GM19238 (cell line): ENCODE measurements at regions not wholly inside any gene's neighbourhood (a gene's known extent, or its start where the extent isn't known, plus 50 kb on each side); places are given as distances from the start of the nearest gene placed in this dataset.

Experiments
- DNase-seq: peaks from one replicate; pipeline ENCODE4 v3.0.0; 2011; ENCODE audit warnings: low spot score; ENCODE audit not compliant: insufficient read length

DNA sequence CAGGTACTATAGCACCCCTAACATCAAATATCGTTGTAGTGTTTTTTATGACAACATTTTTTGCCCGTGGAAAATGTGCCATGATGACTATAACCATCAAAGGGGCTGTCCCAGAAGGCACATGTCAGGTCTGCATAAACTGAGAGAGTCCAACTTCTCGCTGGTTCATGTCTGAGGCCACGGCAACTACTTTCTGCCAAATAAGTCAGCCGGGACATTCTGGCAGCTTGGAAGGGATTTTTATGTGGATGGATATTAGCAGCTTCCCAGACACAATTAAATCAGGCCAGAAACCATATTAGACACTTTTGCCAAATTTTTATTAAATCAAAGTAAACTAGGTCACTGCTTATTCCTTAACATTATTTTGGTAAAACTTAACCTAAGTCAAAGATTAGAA is 477.4 kb upstream of the FZD8 start:
- no peak for DNase-seq

- DNase-seq = no peak
Observed at GRCh38 chr10:36118314-36118713, 476.2 kb upstream of the FZD8 start.

DNA sequence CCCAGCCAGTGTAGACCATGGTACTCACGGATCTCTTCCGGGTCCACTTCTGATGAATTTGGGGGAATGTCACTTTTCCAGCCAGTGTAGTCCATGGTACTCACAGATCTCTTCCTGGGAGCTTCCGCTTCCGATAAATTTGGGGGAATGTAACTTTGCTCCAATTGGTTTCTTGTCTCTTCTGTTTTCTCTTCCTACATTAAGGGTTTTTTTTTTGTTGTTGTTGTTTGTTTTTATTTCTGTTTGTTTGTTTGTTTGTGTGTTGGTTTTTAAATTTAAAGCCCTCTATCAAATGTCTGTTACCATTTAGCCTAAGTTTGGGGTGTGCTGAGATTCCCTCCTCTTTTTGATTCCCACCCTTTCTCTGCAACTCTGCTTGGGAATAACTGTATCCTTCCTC is 475.8 kb upstream of the FZD8 start:
- no peak for DNase-seq

DNA sequence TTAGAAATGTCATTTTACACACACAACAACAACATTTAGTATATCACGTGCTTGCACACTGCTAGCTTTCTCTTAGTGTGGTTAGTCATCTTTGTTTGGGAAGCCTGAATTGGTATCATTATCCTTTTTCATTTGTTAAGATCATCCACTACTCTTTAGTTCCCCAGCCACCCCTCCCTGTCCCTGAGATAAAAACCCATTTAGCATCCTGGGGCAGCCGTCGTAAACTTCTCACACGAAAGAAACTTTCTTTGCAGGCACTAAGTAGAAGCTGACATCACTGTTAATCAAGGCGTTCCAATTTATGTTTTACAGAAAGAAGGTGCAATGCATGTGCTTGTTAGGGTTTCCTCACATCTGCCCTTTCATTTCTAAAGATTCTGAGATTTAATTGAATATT is 475.1 kb upstream of the FZD8 start:
- no peak for DNase-seq

GRCh38 chr10:36116731-36117130 is 474.6 kb upstream of the FZD8 start:
- DNase-seq = no peak

- no peak for DNase-seq
Observed at GRCh38 chr10:36116040-36116439, 473.9 kb upstream of the FZD8 start.

DNA sequence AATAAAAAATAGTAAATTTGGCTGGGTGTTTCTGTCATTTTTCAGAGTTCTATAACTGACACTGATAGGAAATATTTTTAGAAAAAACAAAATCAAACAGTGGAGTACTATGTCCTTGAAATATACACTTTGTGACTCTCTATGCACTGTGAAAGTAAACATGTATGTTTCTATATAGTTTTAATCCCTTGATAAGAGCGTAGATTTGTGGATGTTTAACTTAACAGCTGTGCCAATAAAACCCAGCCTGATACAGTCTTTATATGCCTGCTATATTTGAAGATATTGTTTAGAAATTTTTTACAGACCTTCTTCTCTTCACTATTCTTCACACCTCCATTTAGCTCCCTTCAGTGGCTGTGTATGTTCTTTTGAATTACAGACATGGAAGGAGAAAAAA is 473.3 kb upstream of the FZD8 start:
- no peak for DNase-seq

DNA sequence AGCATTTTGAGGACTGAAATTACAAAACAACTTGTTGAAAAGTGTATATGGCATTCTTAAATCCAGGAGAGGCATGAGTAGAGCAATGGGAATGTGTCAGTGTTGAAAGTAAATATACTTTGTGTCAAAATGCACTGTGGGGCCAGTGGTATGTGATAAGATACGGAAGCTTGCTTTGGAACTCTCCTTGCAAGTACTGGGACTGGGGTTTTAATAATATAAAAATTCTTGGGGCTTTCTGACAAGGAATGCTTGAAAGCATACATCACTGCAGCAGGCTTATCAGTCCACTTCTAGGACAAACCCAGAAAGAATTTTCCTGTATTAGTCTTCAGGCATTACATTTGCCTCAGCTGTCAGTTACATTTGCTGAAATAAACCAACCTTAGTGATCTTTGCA is 472.8 kb upstream of the FZD8 start:
- no peak for DNase-seq

- DNase-seq = no peak
Observed at GRCh38 chr10:36114141-36114540, 472.0 kb upstream of the FZD8 start.

GRCh38 chr10:36111676-36112075 is 469.6 kb upstream of the FZD8 start:
- no peak for DNase-seq

GRCh38 chr10:36110097-36110496 is 468.0 kb upstream of the FZD8 start:
- no peak for DNase-seq

GRCh38 chr10:36109399-36110023 is 467.4 kb upstream of the FZD8 start:
- no peak for DNase-seq

- no peak for DNase-seq
Observed at GRCh38 chr10:36097696-36098095, 455.6 kb upstream of the FZD8 start.

- DNase-seq = no peak
Observed at GRCh38 chr10:36096576-36096975, 454.5 kb upstream of the FZD8 start.

- DNase-seq = no peak
Observed at GRCh38 chr10:36094096-36094495, 452.0 kb upstream of the FZD8 start.

DNA sequence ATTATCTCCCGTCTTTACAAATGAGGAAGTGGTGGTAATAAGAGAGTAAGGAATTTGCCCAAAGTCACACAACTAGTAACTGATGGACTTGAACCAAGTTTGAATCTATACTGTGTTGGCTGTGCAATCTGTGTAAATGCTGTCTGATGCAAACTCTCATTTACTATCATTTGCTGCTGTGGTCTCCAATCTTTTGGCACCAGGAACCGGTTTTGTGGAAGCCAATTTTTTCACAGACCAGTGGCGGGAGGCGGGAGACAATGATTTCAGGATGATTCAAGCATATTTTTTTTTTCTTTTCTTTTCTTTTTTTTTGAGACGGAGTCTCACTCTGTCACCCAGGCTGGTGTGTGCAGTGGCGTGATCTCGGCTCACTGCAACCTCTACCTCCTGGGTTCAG is 450.0 kb upstream of the FZD8 start:
- no peak for DNase-seq

DNA sequence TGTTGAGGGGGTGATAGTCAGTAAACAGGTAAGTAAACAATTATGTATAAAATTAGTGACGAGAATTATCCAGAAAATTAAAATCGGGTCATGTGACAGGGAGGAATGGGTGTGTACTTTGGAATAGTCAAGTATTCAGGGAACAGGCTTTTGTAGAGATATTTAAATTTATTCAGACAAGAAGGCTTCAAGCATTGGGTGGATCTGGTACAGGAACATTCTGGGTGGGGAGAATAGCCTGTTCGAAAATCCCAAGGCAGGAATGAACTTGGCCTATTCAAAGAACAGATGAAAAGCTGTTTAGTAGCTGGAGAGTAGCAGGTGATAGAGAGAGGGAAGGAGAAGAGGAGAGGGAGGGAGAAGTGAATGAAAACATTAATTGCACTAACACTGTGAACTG is 448.9 kb upstream of the FZD8 start:
- no peak for DNase-seq

GRCh38 chr10:36089790-36090440 is 447.8 kb upstream of the FZD8 start:
- DNase-seq = no peak

GRCh38 chr10:36087006-36088005 is 445.2 kb upstream of the FZD8 start:
- no peak for DNase-seq

DNA sequence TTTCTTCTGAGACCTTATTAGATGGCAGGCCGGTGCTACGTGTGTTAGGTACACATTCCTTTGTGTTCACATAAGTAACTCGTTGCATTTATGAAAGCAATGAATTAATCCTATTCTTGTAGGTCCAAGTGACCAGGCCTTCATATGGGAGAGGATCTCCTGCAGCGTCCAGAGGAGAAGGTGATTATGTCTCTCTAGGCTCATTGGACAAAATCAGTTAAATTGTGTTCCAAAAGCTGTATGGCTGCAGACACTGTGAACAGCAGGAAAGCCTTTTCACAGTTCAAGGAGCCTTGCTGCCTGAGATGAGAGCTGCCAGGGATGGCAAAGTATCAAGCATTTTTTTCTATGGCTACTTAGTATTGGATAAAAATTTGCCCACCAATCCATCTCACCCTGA is 433.1 kb upstream of the FZD8 start:
- DNase-seq = no peak

- DNase-seq = no peak
Observed at GRCh38 chr10:36073796-36074345, 431.8 kb upstream of the FZD8 start.

- DNase-seq = no peak
Observed at GRCh38 chr10:36068542-36068941, 426.4 kb upstream of the FZD8 start.
